Astrocyte (in vitro differentiated cells and primary cell): ENCODE measurements at regions not wholly inside any gene's neighbourhood (a gene's known extent, or its start where the extent isn't known, plus 50 kb on each side); places are given as distances from the start of the nearest gene placed in this dataset.

Experiments used
- DNase-seq: peaks from one replicate; pipeline ENCODE4 v3.0.0-alpha.2; 2010; ENCODE audit warnings: low read depth
- FAIRE-seq: peaks from 2 replicates; lab custom pipeline; 2011; peaks lifted over from hg19 to GRCh38; lab: Jason Lieb, UNC
- H2AFZ ChIP-seq: 2 replicates; pipeline ENCODE4 v1.6.0; 2012; ENCODE audit warnings: low read depth, low read length, inconsistent platforms
- H3K27ac ChIP-seq: 2 replicates; pipeline ENCODE4 v1.5.1; 2011; ENCODE audit warnings: low read depth, low read length, inconsistent platforms
- H3K27me3 ChIP-seq: 2 replicates; pipeline ENCODE4 v1.6.0; 2011; ENCODE audit warnings: low read length, inconsistent platforms; ENCODE audit not compliant: insufficient read depth
- H3K36me3 ChIP-seq: 2 replicates; pipeline ENCODE4 v1.5.1; 2011; ENCODE audit warnings: low read length, inconsistent platforms; ENCODE audit not compliant: insufficient read depth
- H3K4me1 ChIP-seq: 2 replicates; pipeline ENCODE4 v1.5.1; 2011; ENCODE audit warnings: low read length, inconsistent platforms; ENCODE audit not compliant: insufficient read depth
- H3K4me2 ChIP-seq: 2 replicates; pipeline ENCODE4 v1.6.0; 2012; ENCODE audit warnings: low read length, inconsistent platforms
- H3K4me3 ChIP-seq: 2 replicates; pipeline ENCODE4 v1.5.1; 2011; ENCODE audit warnings: low read depth, mild to moderate bottlenecking, low read length, inconsistent platforms; ENCODE audit not compliant: insufficient read depth
- H3K79me2 ChIP-seq: 2 replicates; pipeline ENCODE4 v1.6.0; 2012; ENCODE audit warnings: mild to moderate bottlenecking, low read length, inconsistent platforms; ENCODE audit not compliant: insufficient read depth
- H3K9ac ChIP-seq: 2 replicates; pipeline ENCODE4 v1.6.0; 2012; ENCODE audit warnings: mild to moderate bottlenecking, low read length, inconsistent platforms
- H3K9me3 ChIP-seq: 2 replicates; pipeline ENCODE4 v1.5.1; 2012; ENCODE audit warnings: low read depth, mild to moderate bottlenecking, low read length, inconsistent platforms; ENCODE audit not compliant: insufficient read depth
- H4K20me1 ChIP-seq: 2 replicates; pipeline ENCODE4 v1.6.0; 2012; ENCODE audit warnings: low read length, inconsistent platforms; ENCODE audit not compliant: insufficient read depth
- H3K27ac Mint-ChIP-seq: one replicate; pipeline ENCODE4 v1.8.0; 2021; ENCODE audit warnings: mild to moderate bottlenecking, mixed read lengths; ENCODE audit not compliant: unreplicated experiment
- H3K27me3 Mint-ChIP-seq: one replicate; pipeline ENCODE4 v1.8.0; 2021; ENCODE audit warnings: low read depth, mixed read lengths; ENCODE audit not compliant: unreplicated experiment
- H3K36me3 Mint-ChIP-seq: one replicate; pipeline ENCODE4 v1.8.0; 2021; ENCODE audit warnings: low read depth, mixed read lengths; ENCODE audit not compliant: unreplicated experiment
- H3K4me1 Mint-ChIP-seq: one replicate; pipeline ENCODE4 v1.8.0; 2021; ENCODE audit warnings: low read depth, mixed read lengths; ENCODE audit not compliant: unreplicated experiment
- H3K4me3 Mint-ChIP-seq: one replicate; pipeline ENCODE4 v1.8.0; 2021; ENCODE audit warnings: mild to moderate bottlenecking, moderate library complexity, mixed read lengths; ENCODE audit not compliant: unreplicated experiment
- H3K9me3 Mint-ChIP-seq: one replicate; pipeline ENCODE4 v1.8.0; 2021; ENCODE audit warnings: mild to moderate bottlenecking, mixed read lengths; ENCODE audit not compliant: unreplicated experiment
- CTCF ChIP-seq: IDR thresholded peaks from 2 replicates; pipeline ENCODE4 v1.5.1; 2011; ENCODE audit warnings: low read depth, mild to moderate bottlenecking, inconsistent platforms, low read length, moderate library complexity; ENCODE audit not compliant: insufficient read depth
- EZH2 ChIP-seq: IDR thresholded peaks from 2 replicates; pipeline ENCODE4 v1.6.1; 2012; ENCODE audit warnings: mild to moderate bottlenecking, low read length, inconsistent platforms; ENCODE audit not compliant: insufficient read depth

GRCh38 chr5:118657576-118657975, 330.8 kb downstream of the DTWD2 start:
- no peak overlapping the region for H3K27ac Mint-ChIP-seq
- H3K27me3 Mint-ChIP-seq, result no peaks in the 10 kb centered on the region

GRCh38 chr5:118653872-118654271, 334.5 kb downstream of the DTWD2 start:
- DNase-seq (no peak), FAIRE-seq (no peak)
- peaks cover 4% of the 10 kb centered on the region for H3K9me3 ChIP-seq
- Mint-ChIP-seq H3K9me3 (peaks cover 20% of the 10 kb centered on the region), H3K27ac (no peak overlapping the region), H3K4me3 (no peak overlapping the region), H3K36me3 (peaks cover 2% of the 10 kb centered on the region), H3K4me1 (no peaks in the 10 kb centered on the region), H3K27me3 (no peaks in the 10 kb centered on the region)
- H3K36me3 ChIP-seq, result no peaks in the 10 kb centered on the region
- no peak overlapping the region for H3K27ac ChIP-seq
- TF ChIP-seq EZH2 (no peak), CTCF (no peak)
- no peaks in the 10 kb centered on the region for H3K4me1 ChIP-seq
- peaks cover 2% of the 10 kb centered on the region for H3K27me3 ChIP-seq
- H4K20me1 ChIP-seq, result no peaks in the 10 kb centered on the region
- no peak overlapping the region for H3K4me2 ChIP-seq
- H3K79me2 ChIP-seq, result no peaks in the 10 kb centered on the region
- H2AFZ ChIP-seq, result no peak overlapping the region
- no peak overlapping the region for H3K4me3 ChIP-seq
- H3K9ac ChIP-seq, result no peak overlapping the region

More at GRCh38 chr5:118657576-118657975, 330.8 kb downstream of the DTWD2 start:
- no peaks in the 10 kb centered on the region for H3K27me3 ChIP-seq
- no peaks in the 10 kb centered on the region for H3K4me1 ChIP-seq
- H3K4me3 ChIP-seq, result no peak overlapping the region
- H3K36me3 Mint-ChIP-seq, result peaks cover 2% of the 10 kb centered on the region
- H3K9ac ChIP-seq, result no peak overlapping the region
- peaks cover 23% of the 10 kb centered on the region for H3K9me3 Mint-ChIP-seq
- no peak overlapping the region for H2AFZ ChIP-seq
- no peaks in the 10 kb centered on the region for H3K36me3 ChIP-seq
- peaks cover 4% of the 10 kb centered on the region for H3K9me3 ChIP-seq
- H3K4me2 ChIP-seq, result no peak overlapping the region
- TF ChIP-seq CTCF, result no peak
- no peak for TF ChIP-seq EZH2
- H3K4me3 Mint-ChIP-seq, result no peak overlapping the region
- no peak overlapping the region for H3K27ac ChIP-seq
- no peaks in the 10 kb centered on the region for H4K20me1 ChIP-seq
- FAIRE-seq (no peak), DNase-seq (no peak)
- H3K4me1 Mint-ChIP-seq, result no peaks in the 10 kb centered on the region
- H3K79me2 ChIP-seq, result no peaks in the 10 kb centered on the region

GRCh38 chr5:118653183-118653582, 335.2 kb downstream of the DTWD2 start:
- TF ChIP-seq EZH2 (no peak), CTCF (no peak)
- Mint-ChIP-seq H3K27me3 (no peaks in the 10 kb centered on the region), H3K36me3 (peaks cover 2% of the 10 kb centered on the region), H3K9me3 (peaks cover 18% of the 10 kb centered on the region), H3K4me1 (no peaks in the 10 kb centered on the region), H3K27ac (no peak overlapping the region), H3K4me3 (no peak overlapping the region)
- no peaks in the 10 kb centered on the region for H3K36me3 ChIP-seq
- H3K27ac ChIP-seq, result no peak overlapping the region
- no peaks in the 10 kb centered on the region for H3K79me2 ChIP-seq
- peaks cover 2% of the 10 kb centered on the region for H3K27me3 ChIP-seq
- no peak overlapping the region for H2AFZ ChIP-seq
- DNase-seq (no peak), FAIRE-seq (no peak)
- no peaks in the 10 kb centered on the region for H3K4me1 ChIP-seq
- H4K20me1 ChIP-seq, result no peaks in the 10 kb centered on the region
- no peak overlapping the region for H3K4me2 ChIP-seq
- no peak overlapping the region for H3K9ac ChIP-seq
- H3K4me3 ChIP-seq, result no peak overlapping the region
- peaks cover 4% of the 10 kb centered on the region for H3K9me3 ChIP-seq
